Calu3 (cell line): ENCODE measurements at regions not wholly inside any gene's neighbourhood (a gene's known extent, or its start where the extent isn't known, plus 50 kb on each side); places are given as distances from the start of the nearest gene placed in this dataset.

ENCODE experiments used
- BruUV-seq: library from RNA; stranded (reverse); fragments of 400-500 nt; replicated peaks from 2 replicates; lab custom pipeline; 2021; lab: Mats Ljungman, UMichigan
- CTCF ChIA-PET: fragments of 300-600 bp; sonication (Branson Sonifier 250); formaldehyde crosslinking; loops from one replicate; lab custom pipeline; 2022; ENCODE audit warnings: antibody characterized with exemption; lab: Charles Lee
- DNase-seq: peaks from one replicate; pipeline ENCODE4 v3.0.0; 2022
- H3K27ac Mint-ChIP-seq: one replicate; pipeline ENCODE4 v1.8.0; 2022; ENCODE audit warnings: mixed read lengths; ENCODE audit not compliant: unreplicated experiment
- H3K27me3 Mint-ChIP-seq: one replicate; pipeline ENCODE4 v1.8.0; 2022; ENCODE audit warnings: mixed read lengths; ENCODE audit not compliant: unreplicated experiment
- H3K36me3 Mint-ChIP-seq: one replicate; pipeline ENCODE4 v1.8.0; 2022; ENCODE audit warnings: mild to moderate bottlenecking, moderate library complexity, mixed read lengths; ENCODE audit not compliant: insufficient read depth, unreplicated experiment
- H3K4me1 Mint-ChIP-seq: one replicate; pipeline ENCODE4 v1.8.0; 2022; ENCODE audit warnings: mild to moderate bottlenecking, low read depth, mixed read lengths; ENCODE audit not compliant: unreplicated experiment
- H3K4me3 Mint-ChIP-seq: one replicate; pipeline ENCODE4 v1.8.0; 2022; ENCODE audit warnings: mild to moderate bottlenecking, low read depth, moderate library complexity, mixed read lengths; ENCODE audit not compliant: unreplicated experiment
- H3K9me3 Mint-ChIP-seq: one replicate; pipeline ENCODE4 v1.8.0; 2022; ENCODE audit warnings: low read depth, mixed read lengths; ENCODE audit not compliant: unreplicated experiment
- intact Hi-C: fragments of 100-400 bp; cut with micrococcal nuclease; formaldehyde crosslinking; loops from one replicate; pipeline ENCODE4 v1.10.0; 2022; ENCODE audit not compliant: unreplicated experiment
- TF ChIP-seq, protein P1 (sequence below): fragments of 200-600 bp; IDR thresholded peaks from one replicate; pipeline ENCODE4 v1.8.0; 2022; ENCODE audit warnings: antibody characterized with exemption; ENCODE audit not compliant: unreplicated experiment

DNA sequence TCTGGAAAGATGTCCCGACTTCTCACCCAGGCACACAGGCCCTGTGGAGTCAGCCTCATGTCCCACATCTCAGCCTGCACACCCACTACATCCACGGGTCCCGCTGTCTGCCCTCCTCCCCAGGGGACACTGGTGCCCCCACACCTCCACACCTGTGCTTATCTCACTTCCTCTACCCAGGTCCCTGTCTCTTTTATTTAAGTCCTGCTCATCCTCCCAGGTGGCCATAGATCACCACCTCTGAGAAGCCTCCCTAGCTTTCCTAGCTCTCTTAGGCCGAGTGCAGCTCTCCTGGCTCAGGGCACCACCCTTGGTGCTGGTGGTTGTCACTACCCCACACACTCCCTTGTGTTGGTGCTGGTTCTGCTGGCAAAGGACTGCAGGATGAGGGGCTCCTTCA lies 143.6 kb upstream of the PITX1 start:
- BruUV-seq = no TSS peak
- DNase-seq = no peak
- TF ChIP-seq, protein P1, sequence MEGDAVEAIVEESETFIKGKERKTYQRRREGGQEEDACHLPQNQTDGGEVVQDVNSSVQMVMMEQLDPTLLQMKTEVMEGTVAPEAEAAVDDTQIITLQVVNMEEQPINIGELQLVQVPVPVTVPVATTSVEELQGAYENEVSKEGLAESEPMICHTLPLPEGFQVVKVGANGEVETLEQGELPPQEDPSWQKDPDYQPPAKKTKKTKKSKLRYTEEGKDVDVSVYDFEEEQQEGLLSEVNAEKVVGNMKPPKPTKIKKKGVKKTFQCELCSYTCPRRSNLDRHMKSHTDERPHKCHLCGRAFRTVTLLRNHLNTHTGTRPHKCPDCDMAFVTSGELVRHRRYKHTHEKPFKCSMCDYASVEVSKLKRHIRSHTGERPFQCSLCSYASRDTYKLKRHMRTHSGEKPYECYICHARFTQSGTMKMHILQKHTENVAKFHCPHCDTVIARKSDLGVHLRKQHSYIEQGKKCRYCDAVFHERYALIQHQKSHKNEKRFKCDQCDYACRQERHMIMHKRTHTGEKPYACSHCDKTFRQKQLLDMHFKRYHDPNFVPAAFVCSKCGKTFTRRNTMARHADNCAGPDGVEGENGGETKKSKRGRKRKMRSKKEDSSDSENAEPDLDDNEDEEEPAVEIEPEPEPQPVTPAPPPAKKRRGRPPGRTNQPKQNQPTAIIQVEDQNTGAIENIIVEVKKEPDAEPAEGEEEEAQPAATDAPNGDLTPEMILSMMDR = no peak
- CTCF ChIA-PET = no interaction called here
- Mint-ChIP-seq H3K4me1 (no peaks in the 10 kb centered on the region), H3K27ac (no peak overlapping the region), H3K9me3 (no peaks in the 10 kb centered on the region), H3K36me3 (no peaks in the 10 kb centered on the region), H3K27me3 (peaks cover 43% of the 10 kb centered on the region), H3K4me3 (no peak overlapping the region)
- intact Hi-C loops = no loop called here

DNA sequence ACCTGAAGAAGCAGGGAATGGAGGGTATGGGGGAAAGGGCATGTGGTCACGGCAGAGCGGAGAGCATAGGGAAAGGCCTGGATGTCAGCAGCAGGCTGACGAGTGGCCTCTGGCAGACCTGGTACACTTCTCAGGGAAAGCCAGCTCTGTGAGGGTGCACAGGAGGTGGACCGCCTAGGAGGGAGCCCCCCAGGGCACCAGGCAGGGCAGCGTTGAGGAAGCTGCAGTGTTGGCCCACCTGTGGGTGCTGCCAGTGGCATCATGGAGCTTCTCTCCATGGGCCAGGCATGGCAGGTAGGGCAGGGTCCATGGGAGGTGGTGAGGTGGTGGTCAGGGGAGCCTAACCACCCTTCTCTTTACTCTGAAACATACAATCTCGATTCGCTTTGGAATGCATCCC lies 143.0 kb upstream of the PITX1 start:
- Mint-ChIP-seq H3K36me3 (no peaks in the 10 kb centered on the region), H3K4me3 (no peak overlapping the region), H3K27me3 (peaks cover 49% of the 10 kb centered on the region), H3K4me1 (no peaks in the 10 kb centered on the region), H3K27ac (no peak overlapping the region), H3K9me3 (no peaks in the 10 kb centered on the region)
- CTCF ChIA-PET = no interaction called here
- no TSS peak for BruUV-seq
- TF ChIP-seq, protein P1 = no peak
- no peak for DNase-seq
- intact Hi-C loops = no loop called here

DNA sequence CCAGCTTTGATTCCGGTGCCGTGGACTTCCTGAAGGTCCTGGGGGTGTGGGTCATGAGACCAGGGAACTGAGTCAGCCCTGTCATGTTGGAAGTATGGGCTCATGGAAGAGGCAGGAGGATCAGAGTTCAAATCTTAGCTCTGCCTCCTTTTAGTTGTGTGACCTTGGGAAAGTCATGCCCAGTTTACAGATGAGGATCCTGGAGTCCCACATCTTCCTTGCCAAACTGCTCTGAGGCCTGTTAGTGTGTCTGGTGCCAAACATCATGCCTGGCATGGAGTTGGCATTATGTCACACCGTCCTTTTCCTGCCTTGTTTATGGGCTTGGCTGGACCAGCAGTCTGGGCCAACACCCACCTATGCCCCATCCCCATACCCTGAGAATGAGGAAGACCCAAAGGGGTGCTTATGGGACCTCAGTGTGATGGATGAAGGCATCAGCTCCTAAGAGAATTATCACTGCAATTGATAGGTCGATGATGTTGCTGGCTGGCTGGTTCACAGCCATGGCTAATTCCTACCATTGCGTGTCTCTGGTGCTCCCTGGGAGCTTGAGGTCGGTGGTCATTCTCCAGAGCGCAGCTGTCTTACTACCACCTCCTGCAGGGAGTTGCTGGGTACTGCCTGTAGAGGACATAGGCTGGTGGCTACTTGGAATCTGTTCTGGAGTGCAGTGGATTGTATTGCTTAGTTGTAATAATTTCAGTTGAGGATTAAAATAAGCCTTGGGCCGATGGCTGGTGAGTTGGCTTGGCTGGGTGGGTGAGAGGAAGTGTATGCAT lies 140.5 kb upstream of the PITX1 start:
- intact Hi-C loops = no loop called here
- no peak for DNase-seq
- TF ChIP-seq, protein P1 = no peak
- CTCF ChIA-PET = interaction anchor here (0.7 to 1.1 kb wide), 2 partner anchors 137 to 1021 kb away, joined by 3 read pairs; no protein-coding TSS in a partner anchor
- H3K4me3 Mint-ChIP-seq = no peak overlapping the region
- no peaks in the 10 kb centered on the region for H3K4me1 Mint-ChIP-seq
- H3K27me3 Mint-ChIP-seq = peaks cover 72% of the 10 kb centered on the region
- H3K9me3 Mint-ChIP-seq = no peaks in the 10 kb centered on the region
- no peaks in the 10 kb centered on the region for H3K36me3 Mint-ChIP-seq
- BruUV-seq = no TSS peak
- H3K27ac Mint-ChIP-seq = no peak overlapping the region

DNA sequence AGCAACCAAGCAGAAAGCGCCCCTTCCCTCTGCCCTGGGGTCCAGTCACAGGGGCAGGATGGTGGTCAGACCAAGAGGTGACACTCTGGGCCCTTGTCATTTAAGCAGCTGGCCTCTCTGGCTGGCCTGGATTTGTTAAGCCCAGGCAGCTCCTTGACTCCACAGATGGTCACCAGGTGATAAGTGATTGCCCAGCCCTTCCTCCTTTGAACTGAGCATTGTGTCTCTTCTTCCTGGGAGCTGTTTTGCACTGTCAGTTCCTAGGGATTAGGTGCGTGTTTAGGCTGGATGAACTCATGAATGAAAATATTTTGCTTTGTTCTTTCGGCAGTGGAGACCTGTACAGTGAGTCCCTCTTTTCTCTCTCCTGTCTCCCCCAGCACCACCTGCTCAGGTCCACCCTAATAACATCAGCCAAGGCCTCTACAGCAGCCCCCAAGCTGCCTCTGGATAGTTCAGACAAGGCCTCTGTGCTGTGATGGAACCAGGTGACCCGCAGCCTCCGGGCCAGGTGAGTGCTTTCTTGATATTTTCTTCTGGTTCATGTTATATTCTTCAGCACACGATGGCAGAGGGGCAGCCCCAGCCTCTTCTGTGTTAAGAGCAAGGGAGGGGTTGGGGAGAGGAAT lies 139.7 kb upstream of the PITX1 start:
- intact Hi-C loops = no loop called here
- no peaks in the 10 kb centered on the region for H3K9me3 Mint-ChIP-seq
- no peak for DNase-seq
- peaks cover 78% of the 10 kb centered on the region for H3K27me3 Mint-ChIP-seq
- no peaks in the 10 kb centered on the region for H3K4me1 Mint-ChIP-seq
- no TSS peak for BruUV-seq
- CTCF ChIA-PET = interaction anchor here (0.7 to 1.1 kb wide), 2 partner anchors 137 to 1021 kb away, joined by 3 read pairs; no protein-coding TSS in a partner anchor
- no peak overlapping the region for H3K27ac Mint-ChIP-seq
- no peak overlapping the region for H3K4me3 Mint-ChIP-seq
- H3K36me3 Mint-ChIP-seq = no peaks in the 10 kb centered on the region
- TF ChIP-seq, protein P1 = no peak
